ENCODE measurements at regions not wholly inside any gene's neighbourhood (a gene's known extent, or its start where the extent isn't known, plus 50 kb on each side); places are given as distances from the start of the nearest gene placed in this dataset.

- Histone ChIP-seq H3K36me3 (ENCODE audit: control insufficient read depth in 2 of 2, insufficient read depth in 1 of 2, low read length in 2 of 2) (no peaks in the 10 kb centered on the region), H3K4me3 (ENCODE audit: low read depth, low read length) (no peak overlapping the region), H3K27ac (ENCODE audit: extremely low read depth, low read depth, low read length) (no peak overlapping the region), H3K9me3 (ENCODE audit: control insufficient read depth, insufficient read depth, low read depth, low read length) (no peaks in the 10 kb centered on the region), H3K4me1 (ENCODE audit: control insufficient read depth, insufficient read depth, low read length) (no peaks in the 10 kb centered on the region)
- ChIA-PET CTCF (interaction anchor here (0.6 kb wide), 1 partner anchor 1718 kb away, joined by 3 read pairs; no protein-coding TSS in a partner anchor), POLR2A (no interaction called here)
- TF ChIP-seq ZNF777 (tag by site-specific recombination; IDR thresholded peaks at IDR 0.05; ENCODE audit: borderline replicate concordance) (no peak), ZNF202 (tag by site-specific recombination; IDR thresholded peaks at IDR 0.05; ENCODE audit: borderline replicate concordance) (no peak), ZNF280D (tag by site-specific recombination; IDR thresholded peaks at IDR 0.05) (no peak), ZNF639 (tag by site-specific recombination; IDR thresholded peaks at IDR 0.05) (no peak), TRIM28 (IDR thresholded peaks at IDR 0.05; ENCODE audit: borderline replicate concordance, low read length) (no peak), HOXA7 (CRISPR knock-in tag; IDR thresholded peaks at IDR 0.05; ENCODE audit: borderline replicate concordance) (no peak), ZNF292 (tag by site-specific recombination; IDR thresholded peaks at IDR 0.05; ENCODE audit: borderline replicate concordance, low read depth) (no peak), ATF2 (tag by site-specific recombination; IDR thresholded peaks at IDR 0.05; ENCODE audit: low read depth) (no peak), MYNN (tag by site-specific recombination; IDR thresholded peaks at IDR 0.05; ENCODE audit: borderline replicate concordance) (no peak), YY2 (tag by site-specific recombination; IDR thresholded peaks at IDR 0.05) (no peak), ZNF596 (tag by site-specific recombination; IDR thresholded peaks at IDR 0.05) (no peak), GFI1B (tag by site-specific recombination; IDR thresholded peaks at IDR 0.05) (no peak), ZNF707 (tag by site-specific recombination; IDR thresholded peaks at IDR 0.05) (no peak), ZNF2 (tag by site-specific recombination; IDR thresholded peaks at IDR 0.05) (no peak), ZNF76 (tag by site-specific recombination; IDR thresholded peaks at IDR 0.05; ENCODE audit: borderline replicate concordance, low read depth) (no peak)
Observed at GRCh38 chr2:204365811-204366210, 179.5 kb upstream of the PARD3B start.

- Histone ChIP-seq H3K4me3 (ENCODE audit: low read depth, low read length) (no peak overlapping the region), H3K36me3 (ENCODE audit: control insufficient read depth in 2 of 2, insufficient read depth in 1 of 2, low read length in 2 of 2) (no peaks in the 10 kb centered on the region), H3K9me3 (ENCODE audit: control insufficient read depth, insufficient read depth, low read depth, low read length) (no peaks in the 10 kb centered on the region), H3K4me1 (ENCODE audit: control insufficient read depth, insufficient read depth, low read length) (no peaks in the 10 kb centered on the region), H3K27ac (ENCODE audit: extremely low read depth, low read depth, low read length) (no peak overlapping the region)
- POLR2A ChIA-PET: no interaction called here
- CTCF ChIA-PET: no interaction called here
- TF ChIP-seq ZSCAN23 (tag by site-specific recombination; IDR thresholded peaks at IDR 0.05) (no peak), HOXA7 (CRISPR knock-in tag; IDR thresholded peaks at IDR 0.05; ENCODE audit: borderline replicate concordance) (no peak), HIC1 (tag by site-specific recombination; IDR thresholded peaks at IDR 0.05) (no peak), ZNF510 (tag by site-specific recombination; IDR thresholded peaks at IDR 0.05; ENCODE audit: insufficient replicate concordance) (no peak), ZBTB17 (tag by site-specific recombination; IDR thresholded peaks at IDR 0.05) (no peak), ZNF654 (tag by site-specific recombination; IDR thresholded peaks at IDR 0.05; ENCODE audit: low read depth) (no peak), ZNF777 (tag by site-specific recombination; IDR thresholded peaks at IDR 0.05; ENCODE audit: borderline replicate concordance) (no peak), ZNF549 (tag by site-specific recombination; IDR thresholded peaks at IDR 0.05) (no peak), ZNF433 (tag by site-specific recombination; IDR thresholded peaks at IDR 0.05; ENCODE audit: low read depth) (no peak)
Observed at GRCh38 chr2:204367466-204367865, 177.8 kb upstream of the PARD3B start.

All from HEK293 (cell line).